ENCODE measurements at regions not wholly inside any gene's neighbourhood (a gene's known extent, or its start where the extent isn't known, plus 50 kb on each side); places are given as distances from the start of the nearest gene placed in this dataset.

DNA sequence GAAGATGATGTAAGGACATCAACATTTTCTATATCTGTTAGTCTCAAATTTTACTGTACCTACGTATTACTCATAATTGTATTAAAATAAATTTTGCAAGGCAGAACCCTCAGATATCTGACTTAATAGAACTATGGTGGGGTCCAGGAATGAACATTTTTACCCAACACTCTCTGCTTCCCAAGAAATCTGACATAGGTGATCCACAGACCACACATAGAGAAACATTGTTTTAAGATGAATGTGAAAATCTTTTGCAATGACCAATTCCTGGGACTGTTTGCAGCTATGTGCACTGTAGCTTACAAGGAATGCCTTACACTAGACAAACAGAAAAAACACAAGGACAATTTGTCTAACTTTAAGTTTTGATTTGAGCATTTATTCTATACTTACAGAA lies 645.6 kb upstream of the ADGRL2 start:
- TF ChIP-seq, protein P1, sequence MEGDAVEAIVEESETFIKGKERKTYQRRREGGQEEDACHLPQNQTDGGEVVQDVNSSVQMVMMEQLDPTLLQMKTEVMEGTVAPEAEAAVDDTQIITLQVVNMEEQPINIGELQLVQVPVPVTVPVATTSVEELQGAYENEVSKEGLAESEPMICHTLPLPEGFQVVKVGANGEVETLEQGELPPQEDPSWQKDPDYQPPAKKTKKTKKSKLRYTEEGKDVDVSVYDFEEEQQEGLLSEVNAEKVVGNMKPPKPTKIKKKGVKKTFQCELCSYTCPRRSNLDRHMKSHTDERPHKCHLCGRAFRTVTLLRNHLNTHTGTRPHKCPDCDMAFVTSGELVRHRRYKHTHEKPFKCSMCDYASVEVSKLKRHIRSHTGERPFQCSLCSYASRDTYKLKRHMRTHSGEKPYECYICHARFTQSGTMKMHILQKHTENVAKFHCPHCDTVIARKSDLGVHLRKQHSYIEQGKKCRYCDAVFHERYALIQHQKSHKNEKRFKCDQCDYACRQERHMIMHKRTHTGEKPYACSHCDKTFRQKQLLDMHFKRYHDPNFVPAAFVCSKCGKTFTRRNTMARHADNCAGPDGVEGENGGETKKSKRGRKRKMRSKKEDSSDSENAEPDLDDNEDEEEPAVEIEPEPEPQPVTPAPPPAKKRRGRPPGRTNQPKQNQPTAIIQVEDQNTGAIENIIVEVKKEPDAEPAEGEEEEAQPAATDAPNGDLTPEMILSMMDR (IDR thresholded peaks at IDR 0.05) = no peak
- TF ChIP-seq ZFX (IDR thresholded peaks at IDR 0.05; ENCODE audit: borderline replicate concordance) = no peak
